ENCODE measurements at regions not wholly inside any gene's neighbourhood (a gene's known extent, or its start where the extent isn't known, plus 50 kb on each side); places are given as distances from the start of the nearest gene placed in this dataset.

DNA sequence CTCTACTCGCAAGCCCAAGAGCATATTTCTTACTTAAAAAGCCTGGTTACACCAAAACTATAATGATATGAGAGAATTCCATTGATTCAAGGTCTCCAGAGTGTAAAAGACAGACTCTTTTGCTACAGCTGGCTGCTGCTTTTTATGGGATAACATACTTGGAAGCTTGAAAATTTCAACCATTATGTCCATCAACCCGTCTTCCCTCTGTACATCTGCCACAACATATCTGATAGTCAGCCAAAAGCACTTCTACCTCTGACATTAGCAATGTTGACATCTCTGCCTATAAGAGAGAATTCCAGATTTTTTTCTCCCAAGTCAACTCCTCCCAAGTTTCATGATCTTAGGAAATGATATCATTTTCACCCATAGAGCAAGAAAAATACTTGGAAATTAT is 54.4 kb upstream of the IQCM start:
- Histone ChIP-seq H3K4me3 (ENCODE audit: insufficient read depth, low read depth, low read length) (no peak overlapping the region), H3K36me3 (replicated peaks; ENCODE audit: control insufficient read depth, insufficient read depth, low read length) (no peaks in the 10 kb centered on the region), H3K27me3 (ENCODE audit: control insufficient read depth, insufficient read depth, low read length) (no peaks in the 10 kb centered on the region)
- DNase-seq = no peak

- no peak overlapping the region for H3K4me3 ChIP-seq (ENCODE audit: insufficient read depth, low read depth, low read length)
These were observed 66.1 kb upstream of the IQCM start for GRCh38 chr4:149881744-149882143.

DNA sequence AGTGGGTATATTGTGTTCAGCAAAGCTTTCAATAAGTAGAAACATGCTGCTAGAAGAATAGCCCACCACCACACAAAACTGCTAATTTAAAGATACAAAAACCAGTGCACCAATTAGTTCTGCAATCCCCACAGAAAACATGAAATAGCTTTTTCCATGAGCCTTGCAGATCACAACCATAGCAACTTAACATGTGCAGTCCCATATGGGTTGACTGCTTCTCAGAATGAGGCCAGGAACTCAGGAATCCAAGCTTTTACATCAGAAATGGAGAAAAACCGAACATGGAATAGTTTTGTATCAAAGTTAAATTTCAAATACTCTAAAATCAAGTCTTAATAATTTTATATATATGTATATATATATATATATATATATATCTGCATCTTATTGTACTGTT is 66.6 kb upstream of the IQCM start:
- Histone ChIP-seq H3K27me3 (ENCODE audit: control insufficient read depth, insufficient read depth, low read length) (no peaks in the 10 kb centered on the region), H3K4me3 (ENCODE audit: insufficient read depth, low read depth, low read length) (no peak overlapping the region), H3K36me3 (replicated peaks; ENCODE audit: control insufficient read depth, insufficient read depth, low read length) (no peaks in the 10 kb centered on the region)
- no peak for DNase-seq

More at GRCh38 chr4:149881744-149882143, 66.1 kb upstream of the IQCM start:
- Histone ChIP-seq H3K27me3 (ENCODE audit: control insufficient read depth, insufficient read depth, low read length) (no peaks in the 10 kb centered on the region), H3K36me3 (replicated peaks; ENCODE audit: control insufficient read depth, insufficient read depth, low read length) (no peaks in the 10 kb centered on the region)
- DNase-seq = no peak

- Histone ChIP-seq H3K27me3 (ENCODE audit: control insufficient read depth, insufficient read depth, low read length) (no peaks in the 10 kb centered on the region), H3K4me3 (ENCODE audit: insufficient read depth, low read depth, low read length) (no peak overlapping the region), H3K36me3 (replicated peaks; ENCODE audit: control insufficient read depth, insufficient read depth, low read length) (no peaks in the 10 kb centered on the region)
- DNase-seq = no peak
These were observed 68.4 kb upstream of the IQCM start for GRCh38 chr4:149884046-149884445.

DNA sequence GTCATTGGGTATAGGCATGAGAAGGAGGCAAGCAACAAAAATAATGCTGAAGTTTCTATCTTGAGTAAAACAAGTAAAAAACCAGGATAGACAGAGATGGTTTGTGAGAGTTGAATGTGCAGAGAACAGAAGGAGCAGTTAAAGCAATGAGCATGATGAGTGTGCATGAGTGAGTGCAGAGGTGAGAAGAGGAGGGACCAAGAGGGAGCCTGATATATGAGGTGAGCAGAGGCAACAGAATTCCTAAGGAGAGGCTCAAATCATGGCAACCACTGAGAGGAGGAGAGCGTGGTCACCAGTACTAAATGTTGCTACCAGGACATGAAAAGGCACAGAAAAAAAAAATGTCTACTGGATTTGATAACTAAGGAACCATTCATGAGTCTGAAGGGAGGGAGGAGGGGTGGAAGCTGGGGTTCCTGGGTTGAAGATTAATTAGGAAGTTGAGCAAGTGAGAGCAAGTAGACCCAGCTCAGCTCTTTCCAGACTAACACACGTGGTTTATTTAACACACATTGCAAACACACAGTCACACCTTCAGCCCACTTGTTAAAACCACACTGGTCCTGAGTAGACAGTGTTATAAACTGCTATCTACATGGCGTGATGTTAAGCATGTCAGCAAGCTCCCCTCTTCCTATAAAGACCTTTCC is 69.0 kb upstream of the IQCM start:
- H3K4me3 ChIP-seq (ENCODE audit: insufficient read depth, low read depth, low read length) = no peak overlapping the region
- no peaks in the 10 kb centered on the region for H3K27me3 ChIP-seq (ENCODE audit: control insufficient read depth, insufficient read depth, low read length)
- no peak for DNase-seq
- H3K36me3 ChIP-seq (replicated peaks; ENCODE audit: control insufficient read depth, insufficient read depth, low read length) = no peaks in the 10 kb centered on the region

DNA sequence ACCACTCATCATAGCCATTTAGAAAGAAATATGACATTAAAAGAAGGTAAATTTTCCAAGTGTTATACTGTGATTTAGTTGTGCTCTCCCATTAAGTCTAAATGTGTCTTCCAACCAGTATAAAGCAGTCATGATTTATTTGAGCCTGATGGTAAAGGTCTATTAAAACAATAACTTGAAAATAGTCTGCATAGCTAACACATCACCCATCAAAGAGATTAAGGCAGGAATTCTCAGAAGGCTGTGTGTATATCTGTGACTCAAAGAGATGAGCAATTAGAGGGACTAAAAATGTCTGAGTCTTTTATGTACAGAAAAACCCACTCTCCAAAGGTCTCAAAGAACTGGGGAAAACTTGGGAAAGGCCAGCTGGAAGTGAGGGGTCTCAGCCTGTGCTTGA is 70.3 kb upstream of the IQCM start:
- DNase-seq = no peak

DNA sequence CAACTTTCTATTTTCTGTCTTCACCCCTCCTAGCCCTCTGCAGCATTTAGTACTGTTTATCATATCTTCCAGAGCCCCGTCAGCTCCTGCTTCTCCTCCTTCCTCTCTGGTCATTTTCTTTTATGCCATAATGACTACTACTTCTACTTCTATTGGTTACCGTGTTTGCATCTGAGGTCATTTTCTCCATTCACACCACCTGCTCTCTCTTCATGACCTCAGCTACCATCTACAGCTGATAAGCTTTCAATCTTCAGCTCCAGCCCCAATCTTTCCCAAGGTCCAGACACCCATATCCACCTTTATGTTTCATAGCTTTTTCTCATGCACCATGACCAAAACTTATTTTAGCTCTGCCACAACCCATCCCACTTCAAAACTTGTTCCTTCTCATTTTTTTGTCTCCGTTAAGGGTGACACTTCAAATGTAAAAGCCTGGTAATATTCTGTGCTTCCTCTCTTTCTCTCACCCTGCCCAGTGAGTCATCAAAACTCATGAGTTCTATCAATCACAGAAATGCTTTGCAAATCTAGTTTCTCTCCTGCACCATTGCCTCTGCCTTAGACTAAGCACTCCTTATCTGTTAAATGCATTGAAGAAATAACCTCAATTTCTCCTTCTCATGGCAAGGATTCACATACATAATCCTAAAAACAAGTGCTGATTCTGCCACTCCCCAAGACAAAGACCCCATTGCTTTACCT is 71.3 kb upstream of the IQCM start:
- Histone ChIP-seq H3K27me3 (ENCODE audit: control insufficient read depth, insufficient read depth, low read length) (no peaks in the 10 kb centered on the region), H3K4me3 (ENCODE audit: insufficient read depth, low read depth, low read length) (no peak overlapping the region), H3K36me3 (replicated peaks; ENCODE audit: control insufficient read depth, insufficient read depth, low read length) (no peaks in the 10 kb centered on the region)
- no peak for DNase-seq

More for the DNA sequence above, 70.3 kb upstream of the IQCM start:
- H3K36me3 ChIP-seq (replicated peaks; ENCODE audit: control insufficient read depth, insufficient read depth, low read length) = no peaks in the 10 kb centered on the region
- no peaks in the 10 kb centered on the region for H3K27me3 ChIP-seq (ENCODE audit: control insufficient read depth, insufficient read depth, low read length)
- H3K4me3 ChIP-seq (ENCODE audit: insufficient read depth, low read depth, low read length) = no peak overlapping the region

- no peaks in the 10 kb centered on the region for H3K36me3 ChIP-seq (replicated peaks; ENCODE audit: control insufficient read depth, insufficient read depth, low read length)
- DNase-seq = no peak
- no peak overlapping the region for H3K4me3 ChIP-seq (ENCODE audit: insufficient read depth, low read depth, low read length)
- H3K27me3 ChIP-seq (ENCODE audit: control insufficient read depth, insufficient read depth, low read length) = no peaks in the 10 kb centered on the region
These were observed 74.3 kb upstream of the IQCM start for GRCh38 chr4:149889991-149890390.

- DNase-seq = no peak
- Histone ChIP-seq H3K4me3 (ENCODE audit: insufficient read depth, low read depth, low read length) (no peak overlapping the region), H3K27me3 (ENCODE audit: control insufficient read depth, insufficient read depth, low read length) (no peaks in the 10 kb centered on the region), H3K36me3 (replicated peaks; ENCODE audit: control insufficient read depth, insufficient read depth, low read length) (no peaks in the 10 kb centered on the region)
These were observed 74.9 kb upstream of the IQCM start for GRCh38 chr4:149890531-149890930.

DNA sequence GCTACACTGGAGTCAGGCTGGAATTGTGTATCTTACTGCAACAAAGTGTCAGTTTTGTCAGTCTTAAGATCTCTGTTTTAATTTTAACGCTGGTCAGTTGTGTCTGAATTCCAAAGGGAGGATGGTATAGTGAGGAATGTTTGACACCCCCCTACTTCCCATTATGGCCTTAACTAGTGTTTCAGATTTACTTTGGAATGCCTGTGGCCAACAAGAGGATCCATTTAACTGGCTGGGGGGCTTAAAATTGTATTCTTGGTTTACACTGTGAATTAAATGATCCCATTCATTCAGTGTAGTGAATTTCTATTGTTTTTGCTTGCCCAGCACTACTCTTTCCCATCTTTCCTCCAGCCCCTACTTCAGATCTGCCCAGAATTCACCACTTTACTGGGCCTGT is 75.8 kb upstream of the IQCM start:
- Histone ChIP-seq H3K36me3 (replicated peaks; ENCODE audit: control insufficient read depth, insufficient read depth, low read length) (no peaks in the 10 kb centered on the region), H3K27me3 (ENCODE audit: control insufficient read depth, insufficient read depth, low read length) (no peaks in the 10 kb centered on the region), H3K4me3 (ENCODE audit: insufficient read depth, low read depth, low read length) (no peak overlapping the region)
- DNase-seq = no peak

GRCh38 chr4:149896432-149896831 is 80.8 kb upstream of the IQCM start:
- Histone ChIP-seq H3K27me3 (ENCODE audit: control insufficient read depth, insufficient read depth, low read length) (no peaks in the 10 kb centered on the region), H3K4me3 (ENCODE audit: insufficient read depth, low read depth, low read length) (no peak overlapping the region), H3K36me3 (replicated peaks; ENCODE audit: control insufficient read depth, insufficient read depth, low read length) (no peaks in the 10 kb centered on the region)
- no peak for DNase-seq

DNA sequence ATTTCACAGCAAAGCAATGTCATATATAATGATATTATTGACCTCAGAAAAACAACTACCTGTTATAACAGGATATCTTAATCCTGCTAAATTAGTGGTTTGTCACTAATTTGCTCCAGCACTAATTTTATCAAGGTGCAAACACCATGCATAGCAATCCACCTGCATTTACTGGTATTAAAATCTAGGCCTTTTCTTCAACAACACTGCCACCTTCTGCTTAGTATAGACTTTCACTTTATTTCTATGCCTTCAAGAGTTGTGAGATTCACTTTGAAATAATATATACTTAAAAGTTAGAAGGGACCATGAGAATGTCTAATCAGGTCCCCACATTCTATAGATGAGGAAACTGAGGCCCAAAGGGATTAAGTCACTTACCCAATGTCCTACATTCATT is 82.1 kb upstream of the IQCM start:
- DNase-seq = no peak
- Histone ChIP-seq H3K27me3 (ENCODE audit: control insufficient read depth, insufficient read depth, low read length) (no peaks in the 10 kb centered on the region), H3K36me3 (replicated peaks; ENCODE audit: control insufficient read depth, insufficient read depth, low read length) (no peaks in the 10 kb centered on the region), H3K4me3 (ENCODE audit: insufficient read depth, low read depth, low read length) (no peak overlapping the region)

DNA sequence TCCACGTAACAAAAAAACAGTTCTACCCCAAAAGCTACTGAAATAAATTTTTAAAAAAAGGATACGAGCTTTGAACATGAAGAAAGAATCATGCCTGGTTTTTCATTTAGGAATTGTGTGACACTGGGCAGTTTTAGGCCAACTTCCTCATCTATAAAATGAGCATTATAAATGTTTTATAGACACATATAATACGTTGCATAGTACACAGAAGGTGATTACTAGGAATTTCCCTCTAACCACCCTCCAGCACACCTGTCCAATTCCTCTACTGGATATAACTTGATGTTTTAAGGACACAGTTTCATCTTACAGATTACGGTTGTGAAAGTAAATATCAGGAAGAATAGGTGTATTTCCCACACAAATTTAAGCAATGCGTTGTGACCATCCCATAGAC is 85.5 kb upstream of the IQCM start:
- Histone ChIP-seq H3K27me3 (ENCODE audit: control insufficient read depth, insufficient read depth, low read length) (no peaks in the 10 kb centered on the region), H3K4me3 (ENCODE audit: insufficient read depth, low read depth, low read length) (no peak overlapping the region), H3K36me3 (replicated peaks; ENCODE audit: control insufficient read depth, insufficient read depth, low read length) (no peaks in the 10 kb centered on the region)
- no peak for DNase-seq

DNA sequence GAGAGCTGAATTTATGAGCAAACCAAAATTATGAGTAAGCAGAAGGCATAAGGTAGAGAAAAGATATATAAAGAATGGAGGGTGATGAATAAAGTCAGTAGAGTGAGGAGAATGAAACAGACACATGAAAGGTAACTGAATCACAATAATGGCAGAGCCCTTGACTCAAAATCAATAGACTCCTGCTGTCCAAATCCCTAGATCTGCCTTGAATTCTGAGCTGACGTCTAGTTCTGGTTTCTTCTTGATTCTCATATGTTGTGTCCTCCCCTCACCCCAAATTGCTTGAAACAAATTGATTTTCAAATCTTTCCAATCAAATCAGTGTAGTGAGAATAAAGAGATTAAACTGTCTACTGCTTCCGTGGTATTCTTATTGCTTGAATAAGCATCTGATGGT is 86.6 kb upstream of the IQCM start:
- H3K27me3 ChIP-seq (ENCODE audit: control insufficient read depth, insufficient read depth, low read length) = no peaks in the 10 kb centered on the region
- no peaks in the 10 kb centered on the region for H3K36me3 ChIP-seq (replicated peaks; ENCODE audit: control insufficient read depth, insufficient read depth, low read length)

DNA sequence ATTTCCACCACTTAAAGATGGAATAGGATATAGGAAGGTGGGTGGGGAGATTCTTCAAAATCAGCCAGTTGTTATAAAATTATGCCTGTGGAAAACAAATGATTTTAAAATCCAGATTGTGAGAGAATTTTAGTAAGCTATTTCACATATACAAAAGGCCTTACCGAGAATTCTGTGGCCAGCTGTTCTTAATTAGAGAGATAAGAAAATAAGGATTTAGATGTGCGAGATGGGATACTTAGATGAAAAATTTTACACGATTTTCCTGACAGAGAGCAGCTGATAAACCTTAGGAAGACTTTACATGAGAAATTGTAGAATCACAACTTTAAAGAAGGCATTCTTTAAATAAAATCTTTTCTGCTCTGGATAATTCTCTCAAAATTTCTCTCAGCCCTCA is 94.5 kb upstream of the IQCM start:
- no peak for DNase-seq
- no peaks in the 10 kb centered on the region for H3K36me3 ChIP-seq (replicated peaks; ENCODE audit: control insufficient read depth, insufficient read depth, low read length)
- H3K27me3 ChIP-seq (ENCODE audit: control insufficient read depth, insufficient read depth, low read length) = no peaks in the 10 kb centered on the region
- H3K4me3 ChIP-seq (ENCODE audit: insufficient read depth, low read depth, low read length) = no peak overlapping the region

More for the DNA sequence above, 86.6 kb upstream of the IQCM start:
- H3K4me3 ChIP-seq (ENCODE audit: insufficient read depth, low read depth, low read length) = no peak overlapping the region
- no peak for DNase-seq

Measured in H7 (cell line).